Pulmonary artery endothelial cell (primary cell): ENCODE measurements at regions not wholly inside any gene's neighbourhood (a gene's known extent, or its start where the extent isn't known, plus 50 kb on each side); places are given as distances from the start of the nearest gene placed in this dataset.
"Not testable (repeated sequence)": the region's sequence is repeated elsewhere in the genome, so short reads cannot be mapped to it uniquely, and the experiment has no call there.

ENCODE experiments used
- DNase-seq: peaks from one replicate; pipeline ENCODE4 v3.0.0-alpha.2; 2011; ENCODE audit warnings: low read depth, low spot score

- no peak for DNase-seq
Measured at GRCh38 chr5:111635151-111635902, 121.7 kb downstream of the NREP start.

GRCh38 chr5:111631328-111631727 lies 119.0 kb upstream of the STARD4 start:
- DNase-seq: no peak

GRCh38 chr5:111628901-111629300 lies 116.6 kb upstream of the STARD4 start:
- DNase-seq: no peak

GRCh38 chr5:111627862-111628261 lies 115.5 kb upstream of the STARD4 start:
- no peak for DNase-seq

- DNase-seq: no peak
Measured at GRCh38 chr5:111626473-111627148, 114.3 kb upstream of the STARD4 start.

GRCh38 chr5:111618623-111619271 lies 106.4 kb upstream of the STARD4 start:
- DNase-seq: no peak

GRCh38 chr5:111615054-111615453 lies 102.7 kb upstream of the STARD4 start:
- DNase-seq: no peak

- DNase-seq: not testable (repeated sequence)
Measured at GRCh38 chr5:111612013-111612630, 99.8 kb upstream of the STARD4 start.

GRCh38 chr5:111606194-111606593 lies 93.9 kb upstream of the STARD4 start:
- no peak for DNase-seq

GRCh38 chr5:111603446-111603827 lies 91.1 kb upstream of the STARD4 start:
- DNase-seq: no peak

GRCh38 chr5:111602817-111603445 lies 90.6 kb upstream of the STARD4 start:
- no peak for DNase-seq

- DNase-seq: no peak
Measured at GRCh38 chr5:111598996-111599395, 86.7 kb upstream of the STARD4 start.

GRCh38 chr5:111597491-111597890 lies 85.2 kb upstream of the STARD4 start:
- DNase-seq: no peak

GRCh38 chr5:111596705-111597104 lies 84.4 kb upstream of the STARD4 start:
- no peak for DNase-seq

- no peak for DNase-seq
Measured at GRCh38 chr5:111595425-111595824, 83.1 kb upstream of the STARD4 start.

- no peak for DNase-seq
Measured at GRCh38 chr5:111589316-111589715, 77.0 kb upstream of the STARD4 start.

- DNase-seq: no peak
Measured at GRCh38 chr5:111587728-111588127, 75.4 kb upstream of the STARD4 start.

GRCh38 chr5:111585946-111586345 lies 73.6 kb upstream of the STARD4 start:
- DNase-seq: no peak

- no peak for DNase-seq
Measured at GRCh38 chr5:111585291-111585690, 73.0 kb upstream of the STARD4 start.

GRCh38 chr5:111584651-111585050 lies 72.3 kb upstream of the STARD4 start:
- DNase-seq: peak; percentile 64

GRCh38 chr5:111583758-111584203 lies 71.4 kb upstream of the STARD4 start:
- no peak for DNase-seq
